Loucy (cell line): ENCODE measurements at regions not wholly inside any gene's neighbourhood (a gene's known extent, or its start where the extent isn't known, plus 50 kb on each side); places are given as distances from the start of the nearest gene placed in this dataset.

Experiments
- CTCF ChIP-seq: fragments of 200-600 bp; sonication (generic); conservative IDR thresholded peaks from 2 replicates; pipeline ENCODE4 v1.5.1; 2014; ENCODE audit warnings: mild to moderate bottlenecking, antibody characterized with exemption, low read length
- EZH2phosphoT487 ChIP-seq: fragments of 200-600 bp; IDR thresholded peaks from 2 replicates; pipeline ENCODE4 v1.6.1; 2018; ENCODE audit warnings: antibody characterized with exemption, mild to moderate bottlenecking, moderate library complexity, borderline replicate concordance

GRCh38 chr2:18067588-18068384 is 189.3 kb downstream of the KCNS3 start:
- no peak for TF ChIP-seq CTCF
- TF ChIP-seq EZH2phosphoT487 = no peak
